ENCODE measurements at regions not wholly inside any gene's neighbourhood (a gene's known extent, or its start where the extent isn't known, plus 50 kb on each side); places are given as distances from the start of the nearest gene placed in this dataset.

- no peaks in the 10 kb centered on the region for H3K36me3 ChIP-seq
- intact Hi-C loops (cut with DNase I), result no loop called here
- WGBS (ENCODE audit: insufficient coverage, low coverage, low lambda C conversion rate, missing lambda C conversion rate), result 40% methylated on average over 3 of the region's 3 CpGs
- no peaks in the 10 kb centered on the region for H3K27me3 ChIP-seq
- TF ChIP-seq CTCF (IDR thresholded peaks at IDR 0.05) (no peak), POLR2A (IDR thresholded peaks at IDR 0.05) (no peak)
- ATAC-seq (no peak), DNase-seq (no peak)
- no peak overlapping the region for H3K4me3 ChIP-seq
- H3K9me3 ChIP-seq, result no peaks in the 10 kb centered on the region
- no peak overlapping the region for H3K27ac ChIP-seq
- H3K4me1 ChIP-seq, result no peaks in the 10 kb centered on the region
Measured at GRCh38 chr16:72362973-72363372, 191.0 kb upstream of the PMFBP1 start.

- H3K36me3 ChIP-seq, result no peaks in the 10 kb centered on the region
- H3K27ac ChIP-seq, result no peak overlapping the region
- ATAC-seq, result no peak
- WGBS (ENCODE audit: insufficient coverage, low coverage, low lambda C conversion rate, missing lambda C conversion rate), result 50% methylated on average over 4 of the region's 4 CpGs
- no peaks in the 10 kb centered on the region for H3K9me3 ChIP-seq
- H3K4me1 ChIP-seq, result no peaks in the 10 kb centered on the region
- intact Hi-C loops (cut with DNase I), result no loop called here
- no peak overlapping the region for H3K4me3 ChIP-seq
- H3K27me3 ChIP-seq, result no peaks in the 10 kb centered on the region
- no peak for TF ChIP-seq POLR2A (IDR thresholded peaks at IDR 0.05)
- TF ChIP-seq CTCF (IDR thresholded peaks at IDR 0.05), result no peak
- no peak for DNase-seq
Measured at GRCh38 chr16:72362476-72362875, 190.5 kb upstream of the PMFBP1 start.

GRCh38 chr16:72357910-72358309 lies 186.0 kb upstream of the PMFBP1 start:
- ATAC-seq, result no peak
- no peak for TF ChIP-seq POLR2A (IDR thresholded peaks at IDR 0.05)
- TF ChIP-seq CTCF (IDR thresholded peaks at IDR 0.05), result no peak
- H3K36me3 ChIP-seq, result no peaks in the 10 kb centered on the region
- no peak overlapping the region for H3K4me3 ChIP-seq
- no peak overlapping the region for H3K27ac ChIP-seq
- H3K9me3 ChIP-seq, result no peaks in the 10 kb centered on the region
- no peaks in the 10 kb centered on the region for H3K27me3 ChIP-seq
- no peak for DNase-seq
- H3K4me1 ChIP-seq, result no peaks in the 10 kb centered on the region
- intact Hi-C loops (cut with DNase I), result no loop called here
- 74% methylated on average over 6 of the region's 6 CpGs for WGBS (ENCODE audit: insufficient coverage, low coverage, low lambda C conversion rate, missing lambda C conversion rate)

GRCh38 chr16:72355561-72355960 lies 183.6 kb upstream of the PMFBP1 start:
- TF ChIP-seq CTCF (IDR thresholded peaks at IDR 0.05) (no peak), POLR2A (IDR thresholded peaks at IDR 0.05) (no peak)
- no peak for ATAC-seq
- DNase-seq, result no peak
- Histone ChIP-seq H3K4me3 (no peak overlapping the region), H3K27me3 (no peaks in the 10 kb centered on the region), H3K36me3 (no peaks in the 10 kb centered on the region), H3K27ac (no peak overlapping the region), H3K9me3 (no peaks in the 10 kb centered on the region), H3K4me1 (no peaks in the 10 kb centered on the region)
- intact Hi-C loops (cut with DNase I), result no loop called here
- 68% methylated on average over 2 of the region's 2 CpGs for WGBS (ENCODE audit: insufficient coverage, low coverage, low lambda C conversion rate, missing lambda C conversion rate)

- DNase-seq (no peak), ATAC-seq (no peak)
- Histone ChIP-seq H3K4me1 (no peaks in the 10 kb centered on the region), H3K4me3 (no peak overlapping the region), H3K9me3 (no peaks in the 10 kb centered on the region), H3K36me3 (no peaks in the 10 kb centered on the region), H3K27ac (no peak overlapping the region), H3K27me3 (no peaks in the 10 kb centered on the region)
- WGBS (ENCODE audit: insufficient coverage, low coverage, low lambda C conversion rate, missing lambda C conversion rate), result 89% methylated on average over 1 of the region's 3 CpGs
- no peak for TF ChIP-seq POLR2A (IDR thresholded peaks at IDR 0.05)
- TF ChIP-seq CTCF (IDR thresholded peaks at IDR 0.05), result no peak
- intact Hi-C loops (cut with DNase I), result no loop called here
Measured at GRCh38 chr16:72349719-72350118, 177.8 kb upstream of the PMFBP1 start.

Measured in right lobe of liver (tissue), 6 donors.